ENCODE measurements at regions not wholly inside any gene's neighbourhood (a gene's known extent, or its start where the extent isn't known, plus 50 kb on each side); places are given as distances from the start of the nearest gene placed in this dataset.
"Not testable (repeated sequence)": the region's sequence is repeated elsewhere in the genome, so short reads cannot be mapped to it uniquely, and the experiment has no call there.

DNA sequence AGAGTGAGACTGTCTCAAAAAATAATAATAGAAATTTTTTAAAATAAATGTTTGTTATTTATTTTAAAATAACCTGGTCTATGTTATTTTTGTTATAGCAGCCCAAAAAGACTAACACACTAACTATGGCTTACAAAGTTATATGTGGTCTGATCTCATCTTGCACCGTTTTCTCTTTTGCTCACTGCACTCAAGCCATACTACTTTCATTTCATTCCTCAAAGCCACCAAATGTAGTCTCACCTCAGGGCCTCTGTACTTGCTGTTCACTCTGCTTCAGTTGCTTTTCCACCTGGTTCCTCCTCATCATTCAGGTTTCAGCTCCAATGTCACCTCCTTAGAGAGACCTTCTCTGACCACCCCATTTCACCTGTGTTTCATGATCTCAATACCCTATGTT lies 55.2 kb upstream of the MDM1 start:
- DNase-seq (ENCODE audit: low read depth in 3 of 3): no peak

- DNase-seq (ENCODE audit: low read depth in 3 of 3): no peak
Observed at GRCh38 chr12:68389305-68389704, 57.1 kb upstream of the MDM1 start.

DNA sequence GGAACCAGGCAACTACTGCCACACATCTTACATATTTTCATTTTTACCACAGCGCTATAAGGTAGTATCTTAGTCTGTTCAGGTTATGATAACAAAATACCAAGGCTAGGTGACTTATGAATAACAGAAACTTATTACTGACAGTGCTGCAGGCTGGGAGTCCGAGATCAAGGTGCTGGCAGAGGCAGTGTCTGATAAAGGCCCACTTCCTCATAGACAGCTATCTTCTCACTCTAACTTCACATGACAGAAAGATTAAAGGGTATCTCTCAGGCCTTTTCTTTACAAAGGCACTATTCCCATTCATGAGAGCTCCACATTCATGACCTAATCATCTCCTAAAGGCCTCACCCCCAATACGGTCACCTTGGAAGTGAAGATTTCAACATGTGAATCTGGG lies 59.8 kb upstream of the MDM1 start:
- DNase-seq (ENCODE audit: low read depth in 3 of 3): no peak

DNA sequence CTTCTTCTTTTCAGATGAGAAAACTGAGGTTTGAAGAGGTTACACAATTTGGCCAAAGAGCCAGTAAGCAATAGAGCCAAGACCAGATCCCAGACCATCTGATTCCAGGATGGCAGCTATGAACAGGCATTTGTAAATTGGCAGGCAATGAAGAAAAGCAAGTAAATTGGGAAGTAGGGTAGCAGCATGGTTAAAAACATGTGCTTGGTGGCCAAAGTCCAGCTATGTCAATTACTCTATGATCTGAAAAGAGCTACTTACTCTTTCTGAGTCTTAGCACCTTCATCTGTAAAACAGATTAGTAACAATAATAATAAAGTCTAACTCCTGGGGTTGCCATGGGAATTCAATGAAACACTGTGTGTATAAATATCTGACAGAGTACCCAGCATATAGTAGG lies 60.2 kb upstream of the MDM1 start:
- no peak for DNase-seq (ENCODE audit: low read depth in 3 of 3)

DNA sequence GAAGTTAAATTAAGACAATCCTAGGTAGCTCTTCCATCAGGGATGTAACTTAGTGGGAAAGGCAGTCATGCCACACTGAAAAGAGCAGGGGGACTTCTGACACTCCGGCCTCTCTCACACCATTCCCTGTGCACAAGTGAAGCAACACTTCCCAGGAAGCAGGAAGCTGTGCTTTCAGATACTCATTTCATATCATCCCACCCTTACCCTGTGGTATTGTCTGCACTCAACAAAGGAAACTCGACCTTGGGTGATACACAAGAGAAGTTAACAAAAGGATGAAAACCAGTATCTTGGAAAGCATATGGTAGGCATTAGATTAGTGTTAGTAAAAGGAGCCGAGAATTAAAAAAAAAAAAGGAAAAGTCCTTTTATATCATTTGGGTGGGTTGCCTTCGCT lies 61.3 kb upstream of the MDM1 start:
- DNase-seq (ENCODE audit: low read depth in 3 of 3): no peak

DNA sequence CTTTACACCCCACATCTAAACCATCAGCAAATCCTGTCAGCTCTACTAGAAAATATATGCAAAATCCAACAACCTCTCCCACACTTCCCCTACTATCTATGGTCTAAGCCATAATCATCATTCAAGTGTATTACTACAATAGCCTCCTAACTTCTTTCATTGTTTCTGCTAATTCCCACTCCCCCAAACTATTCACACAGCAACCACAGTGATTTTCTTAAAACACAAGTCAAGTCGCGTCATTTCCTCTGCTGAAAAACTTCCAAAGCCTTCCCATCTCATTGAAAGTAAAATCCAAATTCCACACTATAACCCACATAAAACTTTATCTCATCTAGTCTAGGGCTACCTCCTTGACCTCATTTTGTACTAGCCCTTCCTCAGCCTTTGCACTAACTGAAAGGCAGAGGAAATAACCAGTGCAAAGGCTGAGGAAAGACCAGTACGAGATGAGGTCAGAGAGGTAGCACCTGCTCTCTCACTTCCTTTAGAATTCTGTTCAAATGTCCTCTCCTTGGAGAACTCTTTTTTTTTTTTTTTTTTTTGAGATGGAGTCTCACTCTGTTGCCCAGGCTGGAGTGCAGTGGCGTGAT lies 65.5 kb upstream of the MDM1 start:
- no peak for DNase-seq (ENCODE audit: low read depth in 3 of 3)

DNA sequence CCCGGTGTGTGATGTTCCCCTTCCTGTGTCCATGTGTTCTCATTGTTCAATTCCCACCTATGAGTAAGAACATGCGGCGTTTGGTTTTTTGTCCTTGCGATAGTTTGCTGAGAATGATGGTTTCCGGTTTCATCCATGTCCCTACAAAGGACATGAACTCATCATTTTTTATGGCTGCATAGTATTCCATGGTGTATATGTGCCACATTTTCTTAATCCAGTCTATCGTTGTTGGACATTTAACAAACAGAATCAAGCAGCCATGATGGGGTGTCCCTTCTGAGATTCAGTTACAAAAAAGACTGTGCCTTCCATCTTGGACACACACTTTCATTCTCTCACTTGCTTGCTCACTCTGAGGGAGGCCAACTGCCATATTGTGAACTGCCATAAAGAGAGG lies 66.5 kb upstream of the MDM1 start:
- not testable (repeated sequence) for DNase-seq (ENCODE audit: low read depth in 3 of 3)

- no peak for DNase-seq (ENCODE audit: low read depth in 3 of 3)
Observed at GRCh38 chr12:68400226-68400829, 68.2 kb upstream of the MDM1 start.

DNA sequence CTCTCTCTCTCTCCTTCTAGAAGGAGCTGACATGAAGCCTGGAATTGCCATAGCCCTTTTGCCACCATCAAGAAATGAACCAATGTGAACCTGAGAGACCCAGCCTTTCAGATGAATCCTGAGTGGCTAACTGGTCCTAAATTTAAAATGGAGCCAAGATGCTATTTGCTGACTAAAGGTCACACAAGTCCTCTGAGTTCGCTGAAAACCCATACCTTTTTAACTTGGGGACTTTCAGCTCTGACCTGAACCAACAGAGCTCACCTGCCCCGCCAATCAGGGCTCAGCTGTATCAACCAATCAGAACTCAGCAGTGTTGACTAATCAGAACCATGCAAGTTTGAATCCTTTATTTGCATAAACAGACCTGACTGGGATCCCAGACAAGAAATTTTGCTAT lies 70.3 kb upstream of the MDM1 start:
- no peak for DNase-seq (ENCODE audit: low read depth in 3 of 3)

- no peak for DNase-seq (ENCODE audit: low read depth in 3 of 3)
Observed at GRCh38 chr12:68403296-68403695, 71.1 kb upstream of the MDM1 start.

DNA sequence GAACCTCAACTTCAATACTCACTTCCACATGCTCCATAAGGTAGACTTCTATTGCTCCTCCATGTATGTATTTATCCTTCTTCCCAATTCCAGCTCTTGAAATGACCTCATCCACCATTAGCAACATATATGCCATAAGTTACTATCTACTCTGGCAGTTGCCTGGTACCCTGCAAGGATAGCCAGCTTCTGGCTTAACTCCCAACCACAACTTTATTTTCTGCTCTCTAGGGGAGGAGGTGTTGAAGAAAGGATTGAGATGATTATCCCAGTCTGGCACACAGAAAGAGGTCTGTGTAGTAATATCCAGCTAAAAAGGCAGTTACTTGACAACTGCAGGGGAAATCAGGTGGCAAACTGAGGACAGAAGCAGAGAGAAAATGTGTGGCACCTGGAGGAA lies 71.5 kb upstream of the MDM1 start:
- no peak for DNase-seq (ENCODE audit: low read depth in 3 of 3)

DNA sequence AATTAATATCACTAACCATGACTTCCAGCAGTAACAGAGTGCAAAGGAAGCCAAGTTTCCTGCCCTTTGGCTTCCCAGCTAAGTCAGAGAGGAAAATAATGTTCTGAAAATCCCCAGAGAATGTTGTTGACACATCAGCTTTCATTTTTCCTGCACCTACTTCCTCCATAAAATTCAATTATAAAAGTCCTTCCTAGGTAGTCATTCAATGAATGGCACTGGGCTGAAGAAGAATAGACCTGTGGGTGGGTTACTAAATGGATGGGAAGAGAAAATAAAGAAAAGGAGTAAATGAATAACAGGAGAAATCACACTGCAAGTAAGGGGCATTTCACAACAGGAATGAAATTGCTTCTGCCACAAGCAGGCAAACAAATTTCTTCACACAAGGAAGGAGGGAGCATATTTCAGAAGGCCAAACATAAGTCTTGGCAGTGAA lies 73.2 kb upstream of the MDM1 start:
- no peak for DNase-seq (ENCODE audit: low read depth in 3 of 3)

DNA sequence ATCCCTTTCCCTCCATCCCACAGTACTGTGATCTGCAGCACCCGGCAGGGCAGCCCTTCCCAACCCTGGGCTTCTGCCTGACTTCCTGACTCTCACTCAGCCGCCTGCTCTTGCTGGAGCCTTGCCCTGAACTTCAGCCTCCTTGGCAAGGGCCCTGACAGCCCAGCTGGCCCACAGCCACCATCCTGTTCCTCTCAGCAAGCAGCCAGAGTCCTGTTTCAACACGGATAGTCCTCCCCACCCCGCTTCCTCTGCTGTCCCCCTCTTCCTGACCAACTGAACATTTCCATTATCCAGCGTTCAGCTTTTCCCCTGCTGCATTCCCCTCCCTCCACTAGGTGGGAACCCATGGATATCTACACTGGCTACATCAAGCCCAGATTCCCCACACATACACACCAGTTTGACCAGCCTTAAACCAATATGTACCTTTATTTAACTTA lies 74.0 kb upstream of the MDM1 start:
- no peak for DNase-seq (ENCODE audit: low read depth in 3 of 3)

- DNase-seq (ENCODE audit: low read depth in 3 of 3): no peak
Observed at GRCh38 chr12:68406911-68407310, 74.7 kb upstream of the MDM1 start.

DNA sequence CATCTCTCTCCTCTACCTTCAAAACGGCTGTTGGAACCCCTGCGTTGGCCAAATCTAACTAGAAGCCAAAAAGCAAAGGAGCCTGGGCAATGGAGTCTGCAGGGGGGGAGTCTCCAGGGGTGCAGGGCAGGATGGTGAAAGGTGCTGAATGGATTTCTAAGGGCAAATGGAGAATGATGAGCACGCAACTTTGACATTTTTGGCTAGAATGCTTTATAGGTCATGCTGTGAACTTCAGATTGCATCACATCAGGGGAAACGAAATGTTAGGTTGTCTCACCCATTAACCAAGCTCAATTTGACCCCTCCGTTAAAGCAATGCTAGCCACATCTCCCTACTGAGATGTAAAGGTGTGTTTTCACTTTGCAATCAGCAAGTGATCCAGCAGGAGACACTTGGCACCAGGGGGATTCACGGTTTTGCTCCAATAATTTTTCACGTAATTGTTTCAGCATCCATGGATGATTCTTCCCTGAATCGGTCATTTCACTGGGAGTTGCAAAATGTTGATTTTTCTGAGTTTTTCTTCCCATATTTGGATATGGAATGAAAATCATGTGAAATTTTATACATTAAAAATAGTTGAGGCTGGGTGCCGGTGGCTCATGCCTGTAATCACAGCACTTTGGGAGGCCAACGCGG lies 78.0 kb upstream of the MDM1 start:
- DNase-seq (ENCODE audit: low read depth in 3 of 3): no peak

- no peak for DNase-seq (ENCODE audit: low read depth in 3 of 3)
Observed at GRCh38 chr12:68411371-68411770, 79.2 kb upstream of the MDM1 start.

GRCh38 chr12:68414988-68415387 lies 82.8 kb upstream of the MDM1 start:
- no peak for DNase-seq (ENCODE audit: low read depth in 3 of 3)

GRCh38 chr12:68416350-68416749 lies 84.2 kb upstream of the MDM1 start:
- DNase-seq (ENCODE audit: low read depth in 3 of 3): no peak

DNA sequence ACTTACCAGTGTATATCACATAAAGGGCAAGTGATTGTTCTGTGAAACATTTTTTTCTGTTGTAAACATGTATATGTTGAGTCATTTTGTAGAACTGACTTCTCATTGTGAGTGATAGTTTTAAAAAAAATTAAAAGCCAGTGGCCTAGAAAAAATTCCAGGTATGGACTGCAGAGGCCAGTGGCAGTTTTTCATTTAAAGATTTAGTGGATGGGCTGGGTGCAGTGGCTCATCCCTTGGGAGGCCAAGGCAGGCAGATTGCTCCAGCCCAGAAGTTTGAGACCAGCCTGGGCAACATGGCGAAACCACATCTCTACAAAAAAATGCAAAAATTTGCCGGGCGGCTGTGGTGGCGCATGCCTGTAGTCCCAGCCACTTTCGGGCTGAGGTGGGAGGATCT lies 84.7 kb upstream of the MDM1 start:
- DNase-seq (ENCODE audit: low read depth in 3 of 3): no peak

- DNase-seq (ENCODE audit: low read depth in 3 of 3): no peak
Observed at GRCh38 chr12:68418137-68418460, 85.9 kb upstream of the MDM1 start.

DNA sequence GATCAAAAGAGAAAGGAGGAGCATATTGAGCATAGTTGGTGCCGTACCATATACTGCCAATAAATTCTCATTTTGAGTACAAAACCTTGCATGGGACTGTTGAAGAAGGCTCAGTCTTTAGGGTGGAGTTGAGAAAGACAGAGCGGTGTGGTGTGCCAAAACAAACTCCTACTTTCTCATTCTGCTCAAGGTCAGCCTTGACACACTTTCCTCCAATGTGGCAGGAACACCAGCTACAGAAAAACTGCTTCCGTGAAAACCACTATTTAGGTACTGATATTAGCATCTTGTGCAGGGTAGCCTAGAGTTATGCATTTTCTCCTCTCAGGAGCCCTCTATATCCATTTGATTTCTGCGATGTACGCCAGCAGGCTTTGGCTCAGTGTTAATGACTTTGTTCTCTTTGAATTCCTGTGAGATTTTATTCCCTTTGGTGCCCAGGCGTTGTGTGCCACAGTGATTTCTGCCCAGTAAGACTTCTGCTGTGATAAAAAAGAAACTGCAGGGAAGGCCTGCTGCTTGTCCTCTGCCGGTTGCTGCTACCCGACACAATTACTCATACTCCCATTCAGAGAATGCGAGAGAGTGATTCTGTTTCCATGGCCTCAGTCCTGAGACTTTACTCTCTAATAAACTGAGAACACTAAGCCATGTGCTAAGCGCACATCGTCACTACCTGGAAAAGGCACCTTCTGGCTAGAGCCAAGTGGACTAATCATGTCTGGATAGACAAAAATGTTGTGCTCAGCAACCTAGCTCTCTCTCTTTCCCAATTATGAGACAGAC lies 88.3 kb upstream of the MDM1 start:
- DNase-seq (ENCODE audit: low read depth in 3 of 3): no peak

DNA sequence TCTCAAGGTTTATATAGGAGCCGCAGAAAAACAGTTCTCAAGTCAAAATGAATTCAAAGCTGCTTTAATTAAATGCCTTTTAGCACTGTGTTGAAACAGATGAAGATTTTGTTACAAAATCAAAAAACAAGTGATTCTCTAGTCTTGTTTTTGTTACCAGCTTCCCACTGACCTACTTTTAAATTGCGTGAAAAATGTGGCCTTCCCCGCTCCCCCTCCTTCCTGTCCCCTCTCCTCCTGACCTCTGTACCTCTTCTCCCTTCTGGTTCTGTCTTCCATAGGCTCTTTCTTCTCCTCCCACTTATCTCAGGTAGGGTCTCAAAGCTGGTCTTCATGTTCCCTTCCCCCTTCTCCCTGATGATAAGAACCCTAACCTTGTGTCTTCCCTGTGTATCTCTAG lies 90.0 kb upstream of the MDM1 start:
- DNase-seq (ENCODE audit: low read depth in 3 of 3): no peak
